Naive thymus-derived CD4-positive, alpha-beta T cell (primary cell): ENCODE measurements at regions not wholly inside any gene's neighbourhood (a gene's known extent, or its start where the extent isn't known, plus 50 kb on each side); places are given as distances from the start of the nearest gene placed in this dataset.

Experiments
- ATAC-seq: fragments of 150-1000 bp; cut with Tn5 transposase; 2 replicates; pipeline ENCODE4 v1.10.0; 2021; ENCODE audit warnings: mild to moderate bottlenecking, moderate library complexity
- CTCF ChIA-PET: fragments of 350-600 bp; sonication (Branson Sonifier 250); formaldehyde crosslinking; loops from one replicate; lab custom pipeline; 2021; ENCODE audit warnings: antibody characterized with exemption; lab: Charles Lee
- POLR2A ChIA-PET: fragments of 350-600 bp; sonication (Branson Sonifier 250); formaldehyde crosslinking; loops from one replicate; lab custom pipeline; 2021; ENCODE audit warnings: antibody characterized with exemption, inconsistent platforms; lab: Charles Lee
- DNase-seq, 9 donors: peaks; one replicate each; pipeline versions ENCODE4 v3.0.0 to v3.0.0-alpha.2; 2020 to 2022; ENCODE audit warnings: mixed read lengths in 1 of 9
- H3K27ac ChIP-seq: one replicate; pipeline ENCODE4 v1.7.0; 2013; ENCODE audit warnings: mild to moderate bottlenecking, low read depth, low read length, moderate library complexity
- H3K27me3 ChIP-seq, 2 donors: one replicate each; pipeline ENCODE4 v1.7.0; 2013; ENCODE audit warnings: low read length in 2 of 2, mild to moderate bottlenecking in 2 of 2, moderate library complexity in 2 of 2; ENCODE audit not compliant: control insufficient read depth in 2 of 2, insufficient read depth in 2 of 2
- H3K36me3 ChIP-seq, 3 experiments: 1 replicate in 2 of 3; 2 replicates in 1 of 3; pipeline ENCODE4 v1.7.0; 2013; ENCODE audit warnings: low read length in 3 of 3, mild to moderate bottlenecking in 3 of 3, moderate library complexity in 1 of 3; ENCODE audit not compliant: insufficient read depth in 3 of 3, control insufficient read depth in 2 of 3
- H3K4me1 ChIP-seq, 2 donors: one replicate each; pipeline ENCODE4 v1.7.0; 2013; ENCODE audit warnings: low read length in 2 of 2, mild to moderate bottlenecking in 2 of 2, moderate library complexity in 1 of 2; ENCODE audit not compliant: control insufficient read depth in 2 of 2, insufficient read depth in 2 of 2
- H3K4me3 ChIP-seq: 2 replicates; pipeline ENCODE4 v1.7.0; 2013; ENCODE audit warnings: mild to moderate bottlenecking, low read length
- H3K9me3 ChIP-seq, 3 experiments: 1 replicate in 2 of 3; 2 replicates in 1 of 3; pipeline ENCODE4 v1.7.0; 2013; ENCODE audit warnings: low read length in 3 of 3; ENCODE audit not compliant: control insufficient read depth in 2 of 3
- H3K27ac Mint-ChIP-seq, 9 donors: one replicate each; pipeline ENCODE4 v1.8.0; 2020 to 2022; ENCODE audit warnings: mixed read lengths in 9 of 9, mild to moderate bottlenecking in 8 of 9, moderate library complexity in 5 of 9, inconsistent platforms in 2 of 9
- H3K27me3 Mint-ChIP-seq, 5 donors: one replicate each; pipeline ENCODE4 v1.8.0; 2021 to 2022; ENCODE audit warnings: mixed read lengths in 5 of 5, mild to moderate bottlenecking in 1 of 5
- H3K36me3 Mint-ChIP-seq, 5 donors: one replicate each; pipeline ENCODE4 v1.8.0; 2020 to 2022; ENCODE audit warnings: mixed read lengths in 5 of 5, mild to moderate bottlenecking in 3 of 5, inconsistent platforms in 1 of 5
- H3K4me1 Mint-ChIP-seq, 7 donors: one replicate each; pipeline ENCODE4 v1.8.0; 2020 to 2022; ENCODE audit warnings: mixed read lengths in 7 of 7, mild to moderate bottlenecking in 3 of 7, inconsistent platforms in 1 of 7
- H3K4me3 Mint-ChIP-seq, 10 donors: one replicate each; pipeline ENCODE4 v1.8.0; 2020 to 2022; ENCODE audit warnings: mild to moderate bottlenecking in 10 of 10, mixed read lengths in 10 of 10, moderate library complexity in 6 of 10, inconsistent platforms in 2 of 10
- H3K9me3 Mint-ChIP-seq, 11 donors: one replicate each; pipeline ENCODE4 v1.8.0; 2020 to 2022; ENCODE audit warnings: mixed read lengths in 11 of 11, mild to moderate bottlenecking in 4 of 11, inconsistent platforms in 1 of 11, moderate library complexity in 1 of 11
- intact Hi-C, 2 donors: fragments of 100-400 bp; cut with micrococcal nuclease; formaldehyde crosslinking; loops; one replicate each; pipeline ENCODE4 v1.15.1; 2023

GRCh38 chr2:144133936-144134665 lies 385.8 kb downstream of the ZEB2 start:
- Mint-ChIP-seq H3K27me3 (no peaks in the 10 kb centered on the region), H3K36me3 (peaks cover 0 to 9% (median 0%) of the 10 kb centered on the region in 5 donors), H3K9me3 (no peaks in the 10 kb centered on the region), H3K27ac (no peak overlapping the region), H3K4me1 (no peaks in the 10 kb centered on the region), H3K4me3 (no peak overlapping the region)
- no peak for ATAC-seq
- no peaks in the 10 kb centered on the region for H3K4me1 ChIP-seq
- H3K27ac ChIP-seq: no peak overlapping the region
- DNase-seq: no peak
- intact Hi-C loops: no loop called here
- H3K36me3 ChIP-seq: no peaks in the 10 kb centered on the region
- no peaks in the 10 kb centered on the region for H3K9me3 ChIP-seq
- no peaks in the 10 kb centered on the region for H3K27me3 ChIP-seq
- CTCF ChIA-PET: no interaction called here
- POLR2A ChIA-PET: no interaction called here
- no peak overlapping the region for H3K4me3 ChIP-seq

GRCh38 chr2:144132357-144132756 lies 387.6 kb downstream of the ZEB2 start:
- H3K36me3 Mint-ChIP-seq: peaks cover 0 to 8% (median 0%) of the 10 kb centered on the region in 5 donors
- ChIA-PET CTCF (no interaction called here), POLR2A (no interaction called here)
- H3K4me1 Mint-ChIP-seq: no peaks in the 10 kb centered on the region
- Histone ChIP-seq H3K36me3 (no peaks in the 10 kb centered on the region), H3K4me3 (no peak overlapping the region), H3K9me3 (no peaks in the 10 kb centered on the region), H3K27me3 (no peaks in the 10 kb centered on the region), H3K4me1 (no peaks in the 10 kb centered on the region), H3K27ac (no peak overlapping the region)
- intact Hi-C loops: no loop called here
- no peak for DNase-seq
- no peaks in the 10 kb centered on the region for H3K27me3 Mint-ChIP-seq
- H3K4me3 Mint-ChIP-seq: no peak overlapping the region
- no peaks in the 10 kb centered on the region for H3K9me3 Mint-ChIP-seq
- no peak for ATAC-seq
- H3K27ac Mint-ChIP-seq: no peak overlapping the region

GRCh38 chr2:144131042-144131441 lies 388.9 kb downstream of the ZEB2 start:
- no peaks in the 10 kb centered on the region for H3K4me1 Mint-ChIP-seq

GRCh38 chr2:144130551-144130950 lies 389.4 kb downstream of the ZEB2 start:
- Histone ChIP-seq H3K4me1 (no peaks in the 10 kb centered on the region), H3K4me3 (no peak overlapping the region), H3K27me3 (no peaks in the 10 kb centered on the region), H3K27ac (no peak overlapping the region), H3K36me3 (no peaks in the 10 kb centered on the region), H3K9me3 (no peaks in the 10 kb centered on the region)
- H3K27ac Mint-ChIP-seq: no peak overlapping the region
- ChIA-PET POLR2A (no interaction called here), CTCF (no interaction called here)
- H3K36me3 Mint-ChIP-seq: peaks cover 0 to 14% (median 0%) of the 10 kb centered on the region in 5 donors
- intact Hi-C loops: no loop called here
- no peaks in the 10 kb centered on the region for H3K4me1 Mint-ChIP-seq
- no peaks in the 10 kb centered on the region for H3K27me3 Mint-ChIP-seq
- no peak for ATAC-seq
- DNase-seq: no peak
- H3K9me3 Mint-ChIP-seq: no peaks in the 10 kb centered on the region
- no peak overlapping the region for H3K4me3 Mint-ChIP-seq

More at GRCh38 chr2:144131042-144131441, 388.9 kb downstream of the ZEB2 start:
- H3K9me3 ChIP-seq: no peaks in the 10 kb centered on the region
- intact Hi-C loops: no loop called here
- H3K36me3 Mint-ChIP-seq: peaks cover 0 to 10% (median 0%) of the 10 kb centered on the region in 5 donors
- H3K4me1 ChIP-seq: no peaks in the 10 kb centered on the region
- H3K36me3 ChIP-seq: no peaks in the 10 kb centered on the region
- CTCF ChIA-PET: no interaction called here
- no peak overlapping the region for H3K4me3 ChIP-seq
- no peak overlapping the region for H3K4me3 Mint-ChIP-seq
- no peaks in the 10 kb centered on the region for H3K27me3 ChIP-seq
- no peak overlapping the region for H3K27ac ChIP-seq
- H3K27ac Mint-ChIP-seq: no peak overlapping the region
- ATAC-seq (no peak), DNase-seq (no peak)
- H3K27me3 Mint-ChIP-seq: no peaks in the 10 kb centered on the region
- no peaks in the 10 kb centered on the region for H3K9me3 Mint-ChIP-seq
- POLR2A ChIA-PET: no interaction called here

- intact Hi-C loops: no loop called here
- no peaks in the 10 kb centered on the region for H3K4me1 Mint-ChIP-seq
- POLR2A ChIA-PET: no interaction called here
Measured at GRCh38 chr2:144128130-144128746, 391.7 kb downstream of the ZEB2 start.

GRCh38 chr2:144127693-144128092 lies 392.2 kb downstream of the ZEB2 start:
- ChIA-PET CTCF (interaction anchor here (0.6 kb wide), 1 partner anchor 653 kb away, joined by 3 read pairs; no protein-coding TSS in a partner anchor), POLR2A (no interaction called here)
- H3K27me3 ChIP-seq: no peaks in the 10 kb centered on the region
- Mint-ChIP-seq H3K4me1 (no peaks in the 10 kb centered on the region), H3K9me3 (no peaks in the 10 kb centered on the region), H3K27ac (no peak overlapping the region), H3K4me3 (no peak overlapping the region), H3K27me3 (no peaks in the 10 kb centered on the region), H3K36me3 (peaks cover 0 to 12% (median 0%) of the 10 kb centered on the region in 5 donors)
- H3K27ac ChIP-seq: no peak overlapping the region
- intact Hi-C loops: no loop called here
- ATAC-seq (no peak), DNase-seq (no peak)
- H3K4me3 ChIP-seq: no peak overlapping the region
- no peaks in the 10 kb centered on the region for H3K4me1 ChIP-seq
- H3K36me3 ChIP-seq: no peaks in the 10 kb centered on the region
- H3K9me3 ChIP-seq: no peaks in the 10 kb centered on the region

More at GRCh38 chr2:144128130-144128746, 391.7 kb downstream of the ZEB2 start:
- H3K36me3 Mint-ChIP-seq: peaks cover 0 to 12% (median 0%) of the 10 kb centered on the region in 5 donors
- Histone ChIP-seq H3K27ac (no peak overlapping the region), H3K4me3 (no peak overlapping the region), H3K27me3 (no peaks in the 10 kb centered on the region), H3K4me1 (no peaks in the 10 kb centered on the region), H3K36me3 (no peaks in the 10 kb centered on the region), H3K9me3 (no peaks in the 10 kb centered on the region)
- no peaks in the 10 kb centered on the region for H3K27me3 Mint-ChIP-seq
- ATAC-seq (no peak), DNase-seq (no peak)
- H3K27ac Mint-ChIP-seq: no peak overlapping the region
- CTCF ChIA-PET: no interaction called here
- no peak overlapping the region for H3K4me3 Mint-ChIP-seq
- no peaks in the 10 kb centered on the region for H3K9me3 Mint-ChIP-seq

- Histone ChIP-seq H3K9me3 (no peaks in the 10 kb centered on the region), H3K36me3 (no peaks in the 10 kb centered on the region), H3K4me3 (no peak overlapping the region), H3K4me1 (no peaks in the 10 kb centered on the region), H3K27ac (no peak overlapping the region), H3K27me3 (no peaks in the 10 kb centered on the region)
- Mint-ChIP-seq H3K4me1 (no peaks in the 10 kb centered on the region), H3K27me3 (no peaks in the 10 kb centered on the region), H3K36me3 (peaks cover 0 to 12% (median 0%) of the 10 kb centered on the region in 5 donors), H3K27ac (no peak overlapping the region), H3K9me3 (no peaks in the 10 kb centered on the region), H3K4me3 (no peak overlapping the region)
- ChIA-PET CTCF (no interaction called here), POLR2A (interaction anchor here (0.8 kb wide), 1 partner anchor 54 kb away, joined by 3 read pairs; no protein-coding TSS in a partner anchor)
- ATAC-seq: no peak
- intact Hi-C loops: no loop called here
- DNase-seq: no peak
Measured at GRCh38 chr2:144126302-144126701, 393.6 kb downstream of the ZEB2 start.
